K562 (cell line): ENCODE measurements at regions not wholly inside any gene's neighbourhood (a gene's known extent, or its start where the extent isn't known, plus 50 kb on each side); places are given as distances from the start of the nearest gene placed in this dataset.

Experiments used
- ATAC-seq: fragments of 200-7000 bp; cut with Tn5 transposase; 3 replicates; pipeline ENCODE4 v1.9.1; 2020; ENCODE audit warnings: moderate library complexity
- BruUV-seq: library from RNA; stranded (reverse); fragments of 400-500 nt; replicated peaks from 2 replicates; lab custom pipeline; 2021; lab: Mats Ljungman, UMichigan
- CTCF ChIA-PET: fragments of 300-600 bp; formaldehyde crosslinking; extraction: SDS; loops from one replicate; lab custom pipeline; 2021; ENCODE audit warnings: low intra/inter-chr PET ratio; lab: Yijun Ruan, JAX
- POLR2A ChIA-PET: fragments of 300-600, 350-650 bp; sonication (Branson Sonifier 250); formaldehyde crosslinking; extraction: SDS; loops from one replicate; lab custom pipeline; 2021; ENCODE audit warnings: antibody characterized with exemption, inconsistent platforms; lab: Yijun Ruan, JAX
- DNase-seq, 4 experiments: peaks; one replicate each; pipeline versions ENCODE4 v3.0.0 to v3.0.0-alpha.2; 2011 to 2018; ENCODE audit warnings: low spot score in 3 of 4, mixed read lengths in 3 of 4; ENCODE audit errors: extremely low read depth in 1 of 4
- FAIRE-seq: peaks from 2 replicates; lab custom pipeline; 2011; peaks lifted over from hg19 to GRCh38; lab: Jason Lieb, UNC
- H2AFZ ChIP-seq: 2 replicates; pipeline ENCODE4 v1.6.0; 2011; ENCODE audit warnings: low read depth, low read length, control low read depth, inconsistent platforms
- H3K27ac ChIP-seq: fragments of 200-600 bp; 3 replicates; pipeline ENCODE4 v1.8.0; 2011; ENCODE audit warnings: low read depth, mild to moderate bottlenecking, control low read depth, inconsistent platforms, low read length, moderate library complexity, mixed read lengths; ENCODE audit errors: extremely low read depth
- H3K27me3 ChIP-seq, 2 experiments: fragments of 300-600 bp in 1 of 2; 2 replicates in 1 of 2; 3 replicates in 1 of 2; pipeline versions ENCODE4 v1.6.0 to v1.8.0; 2011; ENCODE audit warnings: inconsistent platforms in 2 of 2, low read length in 2 of 2, mild to moderate bottlenecking in 1 of 2, mixed read lengths in 1 of 2, moderate library complexity in 1 of 2; ENCODE audit not compliant: control insufficient read depth in 2 of 2, insufficient read depth in 2 of 2
- H3K36me3 ChIP-seq: fragments of 300-600 bp; 3 replicates; pipeline ENCODE4 v1.8.0; 2011; ENCODE audit warnings: mild to moderate bottlenecking, low read length, inconsistent platforms; ENCODE audit not compliant: control insufficient read depth, insufficient read depth
- H3K4me1 ChIP-seq, 2 experiments: fragments of 200-600 bp in 1 of 2; replicated peaks in 1 of 2; 2 replicates in 1 of 2; 3 replicates in 1 of 2; pipeline versions ENCODE4 v1.5.1 to v1.8.0; 2011; ENCODE audit warnings: inconsistent platforms in 2 of 2, low read length in 2 of 2, mild to moderate bottlenecking in 1 of 2, mixed read lengths in 1 of 2, moderate library complexity in 1 of 2; ENCODE audit not compliant: control insufficient read depth in 2 of 2, insufficient read depth in 2 of 2
- H3K4me2 ChIP-seq: 2 replicates; pipeline ENCODE4 v1.6.1; 2011; ENCODE audit warnings: low read length, control low read depth, inconsistent platforms, mixed read lengths; ENCODE audit not compliant: insufficient read depth
- H3K4me3 ChIP-seq: fragments of 200-600 bp; sonication (generic), shearing (Covaris generic); 2 replicates; pipeline ENCODE4 v1.5.1; 2016; ENCODE audit warnings: control low read depth, inconsistent platforms
- H3K79me2 ChIP-seq: fragments of 200-600 bp; 3 replicates; pipeline ENCODE4 v1.8.0; 2011; ENCODE audit warnings: low read length, inconsistent platforms; ENCODE audit not compliant: control insufficient read depth, insufficient read depth
- H3K9ac ChIP-seq, 2 experiments: 2 replicates each; pipeline versions ENCODE4 v1.6.0 to v1.6.1; 2011; ENCODE audit warnings: low read depth in 2 of 2, low read length in 2 of 2, control low read depth in 1 of 2, inconsistent platforms in 1 of 2, mild to moderate bottlenecking in 1 of 2, mixed read lengths in 1 of 2; ENCODE audit not compliant: insufficient read depth in 1 of 2
- H3K9me1 ChIP-seq: one replicate; pipeline ENCODE4 v1.6.0; 2011; ENCODE audit warnings: inconsistent platforms, mild to moderate bottlenecking, low read length, moderate library complexity; ENCODE audit not compliant: control insufficient read depth, insufficient read depth
- H3K9me3 ChIP-seq: replicated peaks from 2 replicates; pipeline ENCODE4 v1.5.1; 2011; ENCODE audit warnings: low read depth, low read length, inconsistent platforms; ENCODE audit not compliant: control insufficient read depth, insufficient read depth
- H4K20me1 ChIP-seq: replicated peaks from 2 replicates; pipeline ENCODE4 v1.6.1; 2011; ENCODE audit warnings: low read length, inconsistent platforms, mixed read lengths; ENCODE audit not compliant: control insufficient read depth, insufficient read depth
- HDAC3 ChIP-seq: fragments of 450-650 bp; IDR thresholded peaks from 2 replicates; pipeline ENCODE4 v1.6.1; 2018; ENCODE audit warnings: borderline replicate concordance, mild to moderate bottlenecking, moderate library complexity; ENCODE audit not compliant: partially characterized antibody
- ILK ChIP-seq: fragments of 450-650 bp; IDR thresholded peaks from 2 replicates; pipeline ENCODE4 v1.6.1; 2016; ENCODE audit warnings: missing genetic modification characterization, low read depth, mild to moderate bottlenecking, missing compliant biosample characterization, moderate library complexity, borderline replicate concordance
- IRF2 ChIP-seq: sonication (generic); formaldehyde crosslinking; IDR thresholded peaks from 2 replicates; pipeline ENCODE4 v1.8.1; 2022; ENCODE audit warnings: mild to moderate bottlenecking, missing genetic modification reagents
- POU5F1 ChIP-seq: fragments of 150-350 bp; IDR thresholded peaks from 2 replicates; pipeline ENCODE4 v1.6.1; 2014; ENCODE audit warnings: borderline replicate concordance, low read length, low read depth, mild to moderate bottlenecking; ENCODE audit not compliant: partially characterized antibody
- PTRF ChIP-seq: fragments of 450-650 bp; IDR thresholded peaks from 2 replicates; pipeline ENCODE4 v1.6.1; 2016; ENCODE audit warnings: mild to moderate bottlenecking, missing genetic modification characterization, missing compliant biosample characterization
- TOE1 ChIP-seq, 2 experiments: fragments of 450-650 bp in 1 of 2; sonication (generic) in 1 of 2; formaldehyde crosslinking in 1 of 2; IDR thresholded peaks; 2 replicates each; pipeline versions ENCODE4 v1.7.1 to v1.8.0; 2016 to 2022; ENCODE audit warnings: borderline replicate concordance in 2 of 2, mild to moderate bottlenecking in 2 of 2, antibody characterized with exemption in 1 of 2, inconsistent platforms in 1 of 2, low read depth in 1 of 2, missing genetic modification reagents in 1 of 2, moderate library complexity in 1 of 2
- ZC3H11A ChIP-seq: IDR thresholded peaks from 2 replicates; pipeline ENCODE4 v1.6.1; 2012; ENCODE audit warnings: low read depth, low read length, improper control_type of control experiment
- ZNF551 ChIP-seq: fragments of 250-450 bp; sonication (Bioruptor Pico); IDR thresholded peaks from 2 replicates; pipeline ENCODE4 v1.5.0; 2021; ENCODE audit warnings: mild to moderate bottlenecking, moderate library complexity
- ZNF77 ChIP-seq: fragments of 250-450 bp; sonication (Bioruptor Pico); IDR thresholded peaks from 2 replicates; pipeline ENCODE4 v1.5.0; 2020
- WGBS: fragments of 100-300 bp; shearing (Covaris generic); methylation state at CpG from one replicate; pipeline ENCODE4 v1.1.6; 2016; ENCODE audit warnings: low coverage, mixed read lengths; ENCODE audit not compliant: insufficient coverage; ENCODE audit errors: missing lambda C conversion rate; 5-methylcytosine and 5-hydroxymethylcytosine counted together
- in situ Hi-C: fragments of 300-500 bp; cut with MboI; formaldehyde crosslinking; loops from 4 replicates; pipeline ENCODE4 v1.15.0; 2018; ENCODE audit warnings: inconsistent platforms, mixed read lengths
- intact Hi-C: fragments of 100-400 bp; cut with micrococcal nuclease; formaldehyde crosslinking; loops from 2 replicates; pipeline ENCODE4 v1.14.2; 2022
- TF ChIP-seq, protein P1 (sequence below), 2 experiments: fragments of 450-650 bp in 1 of 2; sonication (generic) in 1 of 2; formaldehyde crosslinking in 1 of 2; IDR thresholded peaks in 1 of 2; conservative IDR thresholded peaks in 1 of 2; 2 replicates each; pipeline versions ENCODE4 v1.6.1 to v1.8.1; 2016 to 2023; ENCODE audit warnings: mild to moderate bottlenecking in 2 of 2, moderate library complexity in 2 of 2, inconsistent platforms in 1 of 2, missing genetic modification reagents in 1 of 2

DNA sequence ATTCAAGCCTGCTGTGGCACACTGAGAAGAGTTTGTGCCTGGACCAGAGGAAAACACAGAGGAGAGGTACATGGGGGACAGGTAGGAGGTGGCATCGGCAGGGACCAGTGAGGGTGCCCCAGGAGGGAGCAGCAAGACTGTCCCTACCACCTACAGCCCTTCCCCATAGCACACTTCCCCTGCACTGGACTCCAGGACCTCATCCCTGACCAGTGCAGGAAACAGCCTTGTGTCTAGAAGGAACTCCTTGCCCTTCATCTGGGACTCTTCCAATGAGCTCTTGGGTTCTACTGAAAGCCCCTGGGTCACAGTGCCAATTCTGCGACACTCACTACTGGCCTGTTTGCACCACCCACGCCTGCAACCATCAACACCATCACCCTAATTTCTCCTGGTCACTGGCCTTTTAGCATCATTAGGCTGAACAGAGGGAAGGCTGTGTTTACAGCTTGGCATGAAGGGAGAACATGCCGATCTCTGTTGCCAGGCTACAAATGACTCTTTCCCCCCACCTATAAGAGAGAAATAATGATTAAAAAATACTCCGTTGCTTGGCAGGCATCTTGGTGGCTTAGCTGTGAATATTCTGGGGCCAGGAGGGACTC lies 371.9 kb upstream of the ZMIZ1 start (continued):
- TF ChIP-seq ZC3H11A (no peak), ZNF551 (CRISPR knock-in tag) (no peak), ZNF77 (CRISPR knock-in tag) (no peak), IRF2 (no peak), TOE1 (IDR thresholded peaks at IDR 0.05; ENCODE audit: borderline replicate concordance) (no peak), TOE1 (CRISPR knock-in tag; IDR thresholded peaks at IDR 0.05; ENCODE audit: borderline replicate concordance, low read depth) (no peak), PTRF (tag) (no peak), HDAC3 (no peak)
- TF ChIP-seq, protein P1, sequence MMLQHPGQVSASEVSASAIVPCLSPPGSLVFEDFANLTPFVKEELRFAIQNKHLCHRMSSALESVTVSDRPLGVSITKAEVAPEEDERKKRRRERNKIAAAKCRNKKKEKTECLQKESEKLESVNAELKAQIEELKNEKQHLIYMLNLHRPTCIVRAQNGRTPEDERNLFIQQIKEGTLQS (IDR thresholded peaks at IDR 0.05) = no peak
- TF ChIP-seq, protein P1 (CRISPR knock-in tag; conservative IDR thresholded peaks at IDR 0.05) = no peak
- TF ChIP-seq, all 486 proteins: peak for 0

DNA sequence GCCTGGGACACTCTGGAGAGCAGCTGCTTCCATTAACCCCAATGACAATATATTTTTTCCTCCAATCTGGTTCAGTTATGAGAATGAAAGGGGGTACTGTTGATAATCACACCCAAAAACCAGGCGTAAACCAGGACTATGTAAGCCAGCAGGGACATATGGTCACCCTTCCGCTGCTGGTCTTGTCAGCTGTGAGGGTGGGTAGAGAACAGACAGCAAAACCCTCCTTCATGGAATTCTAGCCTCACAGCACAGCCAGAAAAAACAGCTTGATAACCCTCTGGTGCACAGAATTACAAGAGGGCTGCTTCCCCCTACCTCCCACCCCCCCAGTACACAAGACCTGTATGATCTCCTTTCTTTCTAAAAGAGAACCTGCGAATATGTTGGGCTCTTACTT lies 368.8 kb upstream of the ZMIZ1 start:
- WGBS = 0% methylated on average over 3 of the region's 3 CpGs
- Histone ChIP-seq H3K27ac (no peak overlapping the region), H3K9me3 (no peaks in the 10 kb centered on the region), H3K9me1 (no peaks in the 10 kb centered on the region), H3K36me3 (no peaks in the 10 kb centered on the region), H3K4me3 (no peak overlapping the region), H3K9ac (no peak overlapping the region), H3K27me3 (peaks cover 18 to 47% of the 10 kb centered on the region in 2 experiments), H3K79me2 (no peaks in the 10 kb centered on the region), H3K4me1 (no peaks in the 10 kb centered on the region), H4K20me1 (peaks cover 7% of the 10 kb centered on the region; the same call in 1 of the 2 replicates), H2AFZ (no peak overlapping the region), H3K4me2 (no peak overlapping the region)
- FAIRE-seq = no peak
- CTCF ChIA-PET = no interaction called here
- in situ Hi-C loops (no loop called here), intact Hi-C loops (no loop called here)
- no peak for ATAC-seq
- no peak for TF ChIP-seq ILK (tag)
- no peak for TF ChIP-seq POU5F1
- DNase-seq = no peak
- POLR2A ChIA-PET = no interaction called here
- no TSS peak for BruUV-seq
